GM19239 (cell line): ENCODE measurements at regions not wholly inside any gene's neighbourhood (a gene's known extent, or its start where the extent isn't known, plus 50 kb on each side); places are given as distances from the start of the nearest gene placed in this dataset.
A peak's percentile ranks its signal among the peaks of the same experiment; 100 is the strongest.
"Not testable (repeated sequence)": the region's sequence is repeated elsewhere in the genome, so short reads cannot be mapped to it uniquely, and the experiment has no call there.

ENCODE experiments used
- DNase-seq: peaks from one replicate; pipeline ENCODE4 v3.0.0; 2011; ENCODE audit warnings: low spot score; ENCODE audit not compliant: insufficient read length
- FAIRE-seq: peaks from 2 replicates; lab custom pipeline; 2011; peaks lifted over from hg19 to GRCh38; lab: Jason Lieb, UNC

GRCh38 chr2:219828127-219828526 lies 200.7 kb downstream of the SLC4A3 start:
- DNase-seq, result no peak
- FAIRE-seq, result no peak

- DNase-seq (no peak), FAIRE-seq (no peak)
Measured at GRCh38 chr2:219829667-219830352, 202.4 kb downstream of the SLC4A3 start.

- FAIRE-seq (no peak), DNase-seq (no peak)
Measured at GRCh38 chr2:219830353-219830738, 202.9 kb downstream of the SLC4A3 start.

- DNase-seq (no peak), FAIRE-seq (no peak)
Measured at GRCh38 chr2:219831957-219832356, 204.5 kb downstream of the SLC4A3 start.

GRCh38 chr2:219832904-219833303 lies 205.5 kb downstream of the SLC4A3 start:
- DNase-seq (no peak), FAIRE-seq (no peak)

GRCh38 chr2:219835493-219835892 lies 208.1 kb downstream of the SLC4A3 start:
- FAIRE-seq (no peak), DNase-seq (no peak)

GRCh38 chr2:219836647-219837177 lies 209.3 kb downstream of the SLC4A3 start:
- DNase-seq, result no peak
- no peak for FAIRE-seq

GRCh38 chr2:219844401-219845091 lies 217.1 kb downstream of the SLC4A3 start:
- FAIRE-seq, result peak; percentile 90
- peak; percentile 29 for DNase-seq

GRCh38 chr2:219848882-219849281 lies 221.5 kb downstream of the SLC4A3 start:
- DNase-seq (no peak), FAIRE-seq (no peak)

- FAIRE-seq (no peak), DNase-seq (no peak)
Measured at GRCh38 chr2:219851169-219851568, 223.7 kb downstream of the SLC4A3 start.

- DNase-seq (no peak), FAIRE-seq (no peak)
Measured at GRCh38 chr2:219851801-219852481, 224.5 kb downstream of the SLC4A3 start.

- FAIRE-seq (no peak), DNase-seq (no peak)
Measured at GRCh38 chr2:219852626-219853025, 225.2 kb downstream of the SLC4A3 start.

- FAIRE-seq, result no peak
- no peak for DNase-seq
Measured at GRCh38 chr2:219856602-219857001, 229.2 kb downstream of the SLC4A3 start.

GRCh38 chr2:219857751-219858150 lies 230.3 kb downstream of the SLC4A3 start:
- FAIRE-seq, result no peak
- DNase-seq, result no peak

- DNase-seq (no peak), FAIRE-seq (no peak)
Measured at GRCh38 chr2:219861307-219861706, 233.9 kb downstream of the SLC4A3 start.

- FAIRE-seq (no peak), DNase-seq (no peak)
Measured at GRCh38 chr2:219864154-219864553, 236.7 kb downstream of the SLC4A3 start.

- DNase-seq (no peak), FAIRE-seq (no peak)
Measured at GRCh38 chr2:219868635-219869034, 241.2 kb downstream of the SLC4A3 start.

- peak; percentile 21 for FAIRE-seq
Measured at GRCh38 chr2:219870041-219870440, 242.6 kb downstream of the SLC4A3 start.

GRCh38 chr2:219871351-219871750 lies 243.9 kb downstream of the SLC4A3 start:
- FAIRE-seq (no peak), DNase-seq (no peak)

More at GRCh38 chr2:219870041-219870440, 242.6 kb downstream of the SLC4A3 start:
- no peak for DNase-seq

- DNase-seq (no peak), FAIRE-seq (no peak)
Measured at GRCh38 chr2:219875036-219875435, 247.6 kb downstream of the SLC4A3 start.

- not testable (repeated sequence) for DNase-seq, FAIRE-seq
Measured at GRCh38 chr2:219875986-219876385, 248.6 kb downstream of the SLC4A3 start.
